ENCODE measurements at regions not wholly inside any gene's neighbourhood (a gene's known extent, or its start where the extent isn't known, plus 50 kb on each side); places are given as distances from the start of the nearest gene placed in this dataset.

GRCh38 chr3:56951366-56951765, 109.1 kb upstream of the SPATA12 start:
- TF ChIP-seq POLR2AphosphoS5 (IDR thresholded peaks at IDR 0.05) (no peak), CTCF (IDR thresholded peaks at IDR 0.05) (no peak), POLR2A (IDR thresholded peaks at IDR 0.05; ENCODE audit: low read depth) (no peak), EP300 (IDR thresholded peaks at IDR 0.05) (no peak)
